B cell (primary cell): ENCODE measurements at regions not wholly inside any gene's neighbourhood (a gene's known extent, or its start where the extent isn't known, plus 50 kb on each side); places are given as distances from the start of the nearest gene placed in this dataset.

Experiments
- CTCF ChIP-seq: fragments of 200-600 bp; IDR thresholded peaks from one replicate; pipeline ENCODE4 v1.8.0; 2022; ENCODE audit warnings: antibody characterized with exemption, mild to moderate bottlenecking
- EZH2 ChIP-seq: IDR thresholded peaks from 2 replicates; pipeline ENCODE4 v1.6.1; 2012; ENCODE audit warnings: borderline replicate concordance, low read depth, mild to moderate bottlenecking, moderate library complexity, low read length; ENCODE audit not compliant: insufficient read depth, poor library complexity, severe bottlenecking

GRCh38 chr2:91839904-91840868 lies 3031.0 kb upstream of the TEKT4 start:
- TF ChIP-seq CTCF (no peak), EZH2 (no peak)
